ENCODE measurements at regions not wholly inside any gene's neighbourhood (a gene's known extent, or its start where the extent isn't known, plus 50 kb on each side); places are given as distances from the start of the nearest gene placed in this dataset.

GRCh38 chr10:90319188-90319914 is 538.5 kb downstream of the HTR7 start:
- TF ChIP-seq CTCF (IDR thresholded peaks at IDR 0.05): no peak
- no peak for TF ChIP-seq POLR2A (IDR thresholded peaks at IDR 0.05)
- no peak for TF ChIP-seq POLR2AphosphoS5 (IDR thresholded peaks at IDR 0.05)
